OCI-LY7 (cell line): ENCODE measurements at regions not wholly inside any gene's neighbourhood (a gene's known extent, or its start where the extent isn't known, plus 50 kb on each side); places are given as distances from the start of the nearest gene placed in this dataset.

Experiments
- BruUV-seq: library from RNA; stranded (reverse); fragments of 400-500 nt; replicated peaks from 2 replicates; lab custom pipeline; 2021; lab: Mats Ljungman, UMichigan
- CTCF ChIA-PET: fragments of 300-600 bp; sonication (Branson Sonifier 250); formaldehyde crosslinking; loops from one replicate; lab custom pipeline; 2022; ENCODE audit warnings: antibody characterized with exemption; ENCODE audit not compliant: unreplicated experiment; lab: Charles Lee
- POLR2A ChIA-PET: fragments of 300-600 bp; sonication (Branson Sonifier 250); formaldehyde crosslinking; loops from one replicate; lab custom pipeline; 2022; ENCODE audit warnings: antibody characterized with exemption; lab: Charles Lee
- DNase-seq: peaks from one replicate; pipeline ENCODE4 v3.0.0-alpha.2; 2015; ENCODE audit warnings: low spot score
- H2AFZ ChIP-seq: fragments of 200-600 bp; sonication (generic), shearing (Covaris generic); 2 replicates; pipeline ENCODE4 v1.6.1; 2014; ENCODE audit warnings: mild to moderate bottlenecking, antibody characterized with exemption, low read length, moderate library complexity
- H3K27ac ChIP-seq: fragments of 200-600 bp; sonication (generic); 2 replicates; pipeline ENCODE4 v1.5.1; 2014; ENCODE audit warnings: mixed run types, low read depth, mild to moderate bottlenecking, moderate library complexity, low read length, inconsistent platforms; ENCODE audit not compliant: poor library complexity, severe bottlenecking
- H3K36me3 ChIP-seq: fragments of 200-600 bp; sonication (generic); 2 replicates; pipeline ENCODE4 v1.6.1; 2014; ENCODE audit warnings: mild to moderate bottlenecking, antibody characterized with exemption, low read length, moderate library complexity, mixed read lengths; ENCODE audit not compliant: insufficient read depth
- H3K4me1 ChIP-seq: fragments of 200-600 bp; sonication (generic); 2 replicates; pipeline ENCODE4 v1.5.1; 2014; ENCODE audit warnings: mild to moderate bottlenecking, low read length; ENCODE audit not compliant: insufficient read depth, poor library complexity, severe bottlenecking
- H3K4me2 ChIP-seq: fragments of 200-600 bp; sonication (generic); 2 replicates; pipeline ENCODE4 v1.6.1; 2014; ENCODE audit warnings: mild to moderate bottlenecking, low read length
- H3K4me3 ChIP-seq: fragments of 200-600 bp; sonication (generic); 2 replicates; pipeline ENCODE4 v1.5.1; 2014; ENCODE audit warnings: mild to moderate bottlenecking, low read depth, low read length; ENCODE audit not compliant: poor library complexity, severe bottlenecking
- H3K79me2 ChIP-seq: fragments of 200-600 bp; sonication (generic); 2 replicates; pipeline ENCODE4 v1.6.1; 2016; ENCODE audit warnings: low read depth, mild to moderate bottlenecking, low read length, moderate library complexity, mixed read lengths; ENCODE audit not compliant: insufficient read depth
- H3K9me2 ChIP-seq: fragments of 200-600 bp; sonication (generic); 2 replicates; pipeline ENCODE4 v1.6.1; 2016; ENCODE audit warnings: mild to moderate bottlenecking, low read length, mixed read lengths; ENCODE audit not compliant: insufficient read depth
- H3K9me3 ChIP-seq: fragments of 200-600 bp; sonication (generic); 2 replicates; pipeline ENCODE4 v1.6.1; 2014; ENCODE audit warnings: mild to moderate bottlenecking, mixed run types, low read length, mixed read lengths
- H4K20me1 ChIP-seq: fragments of 200-600 bp; sonication (generic); 2 replicates; pipeline ENCODE4 v1.6.1; 2014; ENCODE audit warnings: mild to moderate bottlenecking, antibody characterized with exemption, low read length, moderate library complexity, mixed read lengths; ENCODE audit not compliant: insufficient read depth
- CTCF ChIP-seq: fragments of 200-600 bp; sonication (generic); conservative IDR thresholded peaks from 2 replicates; pipeline ENCODE4 v1.5.1; 2014; ENCODE audit warnings: mild to moderate bottlenecking, antibody characterized with exemption, low read length, moderate library complexity, mixed read lengths
- EZH2phosphoT487 ChIP-seq: fragments of 200-600 bp; sonication (generic); IDR thresholded peaks from 2 replicates; pipeline ENCODE4 v1.6.1; 2018; ENCODE audit warnings: low read depth, borderline replicate concordance, mild to moderate bottlenecking, mixed run types, antibody characterized with exemption, low read length, moderate library complexity, mixed read lengths
- intact Hi-C: fragments of 100-400 bp; cut with micrococcal nuclease; formaldehyde crosslinking; loops from one replicate; pipeline ENCODE4 v1.10.0; 2022; ENCODE audit not compliant: unreplicated experiment

DNA sequence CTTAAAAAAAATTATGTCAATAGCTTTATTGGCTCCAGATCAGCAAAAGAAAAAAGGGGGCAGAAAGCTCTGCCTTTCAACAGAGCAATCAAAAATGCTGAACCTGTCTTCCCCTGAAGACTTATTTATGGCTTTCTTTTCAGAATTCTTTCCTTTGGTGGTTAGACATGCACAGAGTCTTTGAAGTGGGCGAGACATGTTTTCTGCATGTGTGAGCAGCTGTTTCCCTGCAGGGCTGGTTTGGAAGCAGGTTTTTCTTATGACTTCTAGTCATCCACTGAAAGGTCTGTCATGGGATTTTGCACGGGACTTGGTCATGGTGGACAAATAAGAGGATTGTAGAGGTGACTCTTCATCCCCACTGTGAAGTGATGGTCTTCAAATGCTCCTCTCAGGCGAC, 160.3 kb downstream of the VAPA start:
- no TSS peak for BruUV-seq
- intact Hi-C loops, result no loop called here

GRCh38 chr18:10074728-10075127, 160.9 kb downstream of the VAPA start:
- BruUV-seq, result no TSS peak
- no peak for DNase-seq
- Histone ChIP-seq H3K4me3 (no peak overlapping the region), H3K27ac (no peak overlapping the region), H3K79me2 (no peaks in the 10 kb centered on the region), H3K36me3 (no peaks in the 10 kb centered on the region), H3K9me2 (no peaks in the 10 kb centered on the region), H2AFZ (no peak overlapping the region), H3K9me3 (no peaks in the 10 kb centered on the region), H4K20me1 (no peaks in the 10 kb centered on the region), H3K4me2 (no peak overlapping the region), H3K4me1 (no peaks in the 10 kb centered on the region)
- ChIA-PET POLR2A (no interaction called here), CTCF (no interaction called here)
- TF ChIP-seq CTCF, result no peak
- no peak for TF ChIP-seq EZH2phosphoT487
- intact Hi-C loops, result no loop called here

More for the DNA sequence above, 160.3 kb downstream of the VAPA start:
- POLR2A ChIA-PET, result no interaction called here
- Histone ChIP-seq H3K79me2 (no peaks in the 10 kb centered on the region), H3K36me3 (no peaks in the 10 kb centered on the region), H3K4me3 (no peak overlapping the region), H3K9me2 (no peaks in the 10 kb centered on the region), H3K4me2 (no peak overlapping the region), H3K4me1 (no peaks in the 10 kb centered on the region), H3K27ac (no peak overlapping the region), H3K9me3 (no peaks in the 10 kb centered on the region), H4K20me1 (no peaks in the 10 kb centered on the region), H2AFZ (no peak overlapping the region)
- CTCF ChIA-PET, result no interaction called here
- TF ChIP-seq EZH2phosphoT487, result no peak
- TF ChIP-seq CTCF, result no peak
- no peak for DNase-seq

DNA sequence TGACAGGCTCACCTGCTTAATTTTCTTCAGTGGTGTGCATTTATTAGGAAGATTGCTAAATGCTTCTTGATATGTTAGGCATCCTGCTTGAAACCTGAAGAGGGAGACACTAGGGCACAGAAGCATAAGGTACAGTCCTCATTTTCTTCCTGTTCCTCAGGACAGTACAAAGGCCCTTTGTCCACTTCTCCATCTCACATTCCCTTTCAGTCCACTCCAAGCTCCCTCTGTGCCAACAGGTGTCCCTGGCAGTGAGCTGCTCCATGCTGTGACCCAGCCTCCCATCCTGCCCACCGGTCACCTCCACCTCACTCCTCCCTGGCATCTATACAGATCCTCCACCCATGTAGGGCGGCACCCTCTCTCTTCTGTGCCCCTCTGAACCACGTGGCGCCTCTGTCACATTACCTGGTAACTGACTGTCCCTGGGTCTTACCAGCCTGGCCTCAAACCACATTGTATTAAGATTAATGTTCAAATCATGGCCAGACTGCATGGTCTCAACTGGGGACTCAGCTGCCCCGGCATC, 162.8 kb downstream of the VAPA start:
- ChIA-PET CTCF (no interaction called here), POLR2A (no interaction called here)
- no peaks in the 10 kb centered on the region for H3K9me3 ChIP-seq
- DNase-seq, result no peak
- H2AFZ ChIP-seq, result no peak overlapping the region
- H3K4me1 ChIP-seq, result no peaks in the 10 kb centered on the region
- H3K36me3 ChIP-seq, result no peaks in the 10 kb centered on the region
- intact Hi-C loops, result no loop called here
- H3K4me2 ChIP-seq, result no peak overlapping the region
- no peak overlapping the region for H3K4me3 ChIP-seq
- H3K79me2 ChIP-seq, result no peaks in the 10 kb centered on the region
- BruUV-seq, result no TSS peak
- no peak for TF ChIP-seq EZH2phosphoT487
- no peak for TF ChIP-seq CTCF
- no peaks in the 10 kb centered on the region for H3K9me2 ChIP-seq
- no peak overlapping the region for H3K27ac ChIP-seq
- no peaks in the 10 kb centered on the region for H4K20me1 ChIP-seq
